Hepatocyte (in vitro differentiated cells): ENCODE measurements at regions not wholly inside any gene's neighbourhood (a gene's known extent, or its start where the extent isn't known, plus 50 kb on each side); places are given as distances from the start of the nearest gene placed in this dataset.

ENCODE experiments used
- DNase-seq: peaks from one replicate; pipeline ENCODE4 v3.0.0-alpha.2; 2016; ENCODE audit warnings: low spot score
- H2AFZ ChIP-seq: fragments of 200-600 bp; sonication (generic); 2 replicates; pipeline ENCODE4 v1.6.0; 2016; ENCODE audit warnings: antibody characterized with exemption, mild to moderate bottlenecking
- H3K27ac ChIP-seq: fragments of 200-600 bp; sonication (generic); 2 replicates; pipeline ENCODE4 v1.5.1; 2016; ENCODE audit warnings: mild to moderate bottlenecking
- H3K27me3 ChIP-seq: fragments of 200-600 bp; sonication (generic); 2 replicates; pipeline ENCODE4 v1.6.1; 2016
- H3K36me3 ChIP-seq: fragments of 200-600 bp; sonication (generic); replicated peaks from 2 replicates; pipeline ENCODE4 v1.5.1; 2016; ENCODE audit warnings: low read depth; ENCODE audit not compliant: insufficient read depth
- H3K4me1 ChIP-seq: fragments of 200-600 bp; sonication (generic); 2 replicates; pipeline ENCODE4 v1.5.1; 2016; ENCODE audit warnings: mild to moderate bottlenecking, moderate library complexity; ENCODE audit not compliant: insufficient read depth
- H3K4me2 ChIP-seq: fragments of 200-600 bp; sonication (generic); 2 replicates; pipeline ENCODE4 v1.6.0; 2016
- H3K4me3 ChIP-seq: fragments of 200-600 bp; sonication (generic); 2 replicates; pipeline ENCODE4 v1.5.1; 2016; ENCODE audit warnings: mild to moderate bottlenecking
- H3K79me2 ChIP-seq: fragments of 200-600 bp; sonication (generic); 2 replicates; pipeline ENCODE4 v1.6.0; 2017; ENCODE audit warnings: mild to moderate bottlenecking
- H3K9me2 ChIP-seq: fragments of 200-600 bp; sonication (generic); replicated peaks from 2 replicates; pipeline ENCODE4 v1.6.0; 2017; ENCODE audit warnings: mild to moderate bottlenecking; ENCODE audit not compliant: insufficient read depth
- H3K9me3 ChIP-seq: fragments of 200-600 bp; sonication (generic); 2 replicates; pipeline ENCODE4 v1.5.1; 2016; ENCODE audit warnings: low read depth, mild to moderate bottlenecking
- H4K20me1 ChIP-seq: fragments of 200-600 bp; sonication (generic); 2 replicates; pipeline ENCODE4 v1.6.0; 2016; ENCODE audit warnings: mild to moderate bottlenecking; ENCODE audit not compliant: insufficient read depth, poor library complexity, severe bottlenecking
- EZH2 ChIP-seq: fragments of 200-600 bp; sonication (generic); IDR thresholded peaks from 2 replicates; pipeline ENCODE4 v1.6.1; 2016; ENCODE audit warnings: antibody characterized with exemption, mild to moderate bottlenecking, borderline replicate concordance
- EZH2phosphoT487 ChIP-seq: fragments of 200-600 bp; sonication (generic); IDR thresholded peaks from one replicate; pipeline ENCODE4 v1.6.1; 2018; ENCODE audit warnings: antibody characterized with exemption, mild to moderate bottlenecking, low read depth, moderate library complexity; ENCODE audit not compliant: unreplicated experiment, severe bottlenecking
- WGBS: methylation state at CpG from one replicate; pipeline ENCODE4 v1.1.6; 2016; ENCODE audit warnings: low lambda C conversion rate; ENCODE audit errors: missing lambda C conversion rate; 5-methylcytosine and 5-hydroxymethylcytosine counted together
- TF ChIP-seq, protein P1 (sequence below): fragments of 200-600 bp; sonication (generic); IDR thresholded peaks from 2 replicates; pipeline ENCODE4 v1.5.1; 2016; ENCODE audit warnings: antibody characterized with exemption, mild to moderate bottlenecking; ENCODE audit not compliant: poor library complexity

DNA sequence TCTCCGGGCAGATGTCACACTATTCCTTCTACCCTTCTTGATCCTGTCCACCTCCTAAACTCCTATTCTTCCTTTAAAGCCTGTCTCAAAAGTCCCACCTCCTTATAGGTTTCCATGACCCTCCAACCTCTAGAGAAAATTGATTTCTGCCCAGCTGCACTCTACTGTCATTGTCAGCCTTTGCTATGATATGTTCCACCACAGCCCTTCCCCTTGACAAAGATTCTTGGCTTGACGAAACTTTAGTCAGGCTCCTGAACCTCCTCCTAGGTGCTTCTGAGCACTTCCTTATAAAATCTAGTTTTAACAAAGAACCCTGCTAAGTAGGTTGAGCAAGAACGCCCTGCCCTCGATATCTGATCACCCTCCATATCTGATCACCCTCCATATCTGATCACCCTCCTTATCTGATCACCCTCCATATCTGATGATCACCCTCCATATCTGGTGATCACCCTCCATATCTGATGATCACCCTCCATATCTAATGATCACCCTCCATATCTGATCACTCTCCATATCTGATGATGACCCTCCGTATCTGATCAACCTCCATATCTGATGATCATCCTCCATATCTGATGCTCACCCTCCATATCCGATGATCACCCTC is 103.2 kb downstream of the RIN2 start:
- Histone ChIP-seq H3K4me3 (no peak overlapping the region), H3K27ac (peak overlapping the region; percentile 90), H3K9me3 (no peaks in the 10 kb centered on the region), H3K4me2 (peak overlapping the region; percentile 56), H3K27me3 (no peaks in the 10 kb centered on the region), H4K20me1 (no peaks in the 10 kb centered on the region), H3K9me2 (no peaks in the 10 kb centered on the region), H3K4me1 (peaks cover 13% of the 10 kb centered on the region), H3K36me3 (no peaks in the 10 kb centered on the region), H3K79me2 (peaks cover 2% of the 10 kb centered on the region), H2AFZ (no peak overlapping the region)
- no peak for DNase-seq
- 78% methylated on average over 6 of the region's 6 CpGs for WGBS
- TF ChIP-seq, protein P1, sequence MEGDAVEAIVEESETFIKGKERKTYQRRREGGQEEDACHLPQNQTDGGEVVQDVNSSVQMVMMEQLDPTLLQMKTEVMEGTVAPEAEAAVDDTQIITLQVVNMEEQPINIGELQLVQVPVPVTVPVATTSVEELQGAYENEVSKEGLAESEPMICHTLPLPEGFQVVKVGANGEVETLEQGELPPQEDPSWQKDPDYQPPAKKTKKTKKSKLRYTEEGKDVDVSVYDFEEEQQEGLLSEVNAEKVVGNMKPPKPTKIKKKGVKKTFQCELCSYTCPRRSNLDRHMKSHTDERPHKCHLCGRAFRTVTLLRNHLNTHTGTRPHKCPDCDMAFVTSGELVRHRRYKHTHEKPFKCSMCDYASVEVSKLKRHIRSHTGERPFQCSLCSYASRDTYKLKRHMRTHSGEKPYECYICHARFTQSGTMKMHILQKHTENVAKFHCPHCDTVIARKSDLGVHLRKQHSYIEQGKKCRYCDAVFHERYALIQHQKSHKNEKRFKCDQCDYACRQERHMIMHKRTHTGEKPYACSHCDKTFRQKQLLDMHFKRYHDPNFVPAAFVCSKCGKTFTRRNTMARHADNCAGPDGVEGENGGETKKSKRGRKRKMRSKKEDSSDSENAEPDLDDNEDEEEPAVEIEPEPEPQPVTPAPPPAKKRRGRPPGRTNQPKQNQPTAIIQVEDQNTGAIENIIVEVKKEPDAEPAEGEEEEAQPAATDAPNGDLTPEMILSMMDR: no peak
- TF ChIP-seq EZH2 (no peak), EZH2phosphoT487 (no peak)

DNA sequence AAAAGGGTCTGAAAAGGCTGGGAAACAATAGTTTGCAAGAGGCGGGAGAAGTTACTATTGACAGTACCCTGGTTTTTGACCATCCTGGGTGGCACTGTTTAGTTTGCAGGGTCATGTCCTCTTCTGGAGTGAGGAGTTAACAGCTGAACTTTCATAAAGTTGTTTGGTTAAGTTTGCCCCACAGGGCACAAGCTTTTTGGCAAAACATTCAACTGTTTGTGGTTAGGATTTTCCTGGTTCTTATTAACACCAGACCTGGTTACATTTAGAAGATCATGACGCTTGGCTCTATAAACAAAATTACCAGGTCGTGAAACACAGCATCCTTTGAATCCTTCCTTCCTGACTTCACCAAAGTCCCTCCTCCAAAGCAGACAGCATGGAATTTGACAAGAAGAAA is 106.1 kb downstream of the RIN2 start:
- TF ChIP-seq EZH2phosphoT487: no peak
- no peak for TF ChIP-seq EZH2
- TF ChIP-seq, protein P1: no peak

DNA sequence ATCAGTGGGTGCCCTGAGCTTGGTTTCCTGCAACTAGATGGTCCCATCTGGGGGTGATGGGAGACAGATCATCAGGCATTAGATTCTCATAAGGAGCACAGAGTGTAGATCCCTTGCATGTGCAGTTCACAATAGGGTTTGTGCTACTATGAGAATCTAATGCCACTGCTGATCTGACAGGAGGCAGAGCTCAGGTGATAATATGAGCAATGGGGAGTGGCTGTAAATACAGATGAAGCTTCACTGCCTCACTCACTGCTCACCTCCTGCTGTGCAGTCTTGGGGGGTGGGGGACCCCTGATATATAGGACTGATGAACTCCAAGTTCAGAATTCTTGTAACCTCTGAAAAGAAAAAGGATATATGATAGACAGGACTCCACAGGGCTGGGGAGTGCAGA is 108.0 kb downstream of the RIN2 start:
- no peaks in the 10 kb centered on the region for H3K36me3 ChIP-seq
- H3K9me2 ChIP-seq: no peaks in the 10 kb centered on the region
- no peak overlapping the region for H3K4me2 ChIP-seq
- H4K20me1 ChIP-seq: no peaks in the 10 kb centered on the region
- H3K9me3 ChIP-seq: no peaks in the 10 kb centered on the region
- no peak overlapping the region for H3K4me3 ChIP-seq
- no peaks in the 10 kb centered on the region for H3K79me2 ChIP-seq
- H3K4me1 ChIP-seq: no peaks in the 10 kb centered on the region
- TF ChIP-seq EZH2phosphoT487 (no peak), EZH2 (no peak)
- TF ChIP-seq, protein P1: no peak
- no peak for DNase-seq
- no peaks in the 10 kb centered on the region for H3K27me3 ChIP-seq
- H2AFZ ChIP-seq: no peak overlapping the region
- H3K27ac ChIP-seq: no peak overlapping the region

More for the DNA sequence above, 106.1 kb downstream of the RIN2 start:
- no peak for DNase-seq
- Histone ChIP-seq H4K20me1 (no peaks in the 10 kb centered on the region), H3K27me3 (no peaks in the 10 kb centered on the region), H3K4me3 (no peak overlapping the region), H3K9me2 (no peaks in the 10 kb centered on the region), H3K4me1 (peaks cover 8% of the 10 kb centered on the region), H2AFZ (no peak overlapping the region), H3K79me2 (no peaks in the 10 kb centered on the region), H3K36me3 (no peaks in the 10 kb centered on the region), H3K9me3 (no peaks in the 10 kb centered on the region), H3K4me2 (no peak overlapping the region), H3K27ac (peak overlapping the region; percentile 53)
- 40% methylated on average over 3 of the region's 3 CpGs for WGBS

DNA sequence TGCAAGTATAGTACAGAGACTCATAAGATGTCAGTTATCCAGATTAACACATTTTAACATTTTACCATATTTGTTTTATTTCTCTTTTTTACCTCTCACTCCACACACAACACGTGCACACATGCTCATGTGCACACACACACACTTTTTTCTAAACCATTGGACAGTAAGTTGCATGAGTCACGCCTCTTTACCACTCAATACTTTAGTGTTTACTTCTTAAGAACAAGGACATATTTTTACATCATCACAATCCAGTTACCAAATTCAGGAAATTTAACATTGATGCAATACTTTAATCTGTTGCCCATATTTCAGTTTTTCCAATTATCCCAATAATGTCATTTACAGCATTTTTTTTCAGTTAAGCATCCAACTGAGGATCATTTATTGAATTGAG is 109.0 kb downstream of the RIN2 start:
- no peaks in the 10 kb centered on the region for H3K27me3 ChIP-seq
- 98% methylated on average over 2 of the region's 2 CpGs for WGBS
- H3K4me2 ChIP-seq: no peak overlapping the region
- H3K9me3 ChIP-seq: no peaks in the 10 kb centered on the region
- no peak for DNase-seq
- H3K9me2 ChIP-seq: no peaks in the 10 kb centered on the region
- no peaks in the 10 kb centered on the region for H3K36me3 ChIP-seq
- no peak overlapping the region for H3K27ac ChIP-seq
- no peaks in the 10 kb centered on the region for H3K79me2 ChIP-seq
- H2AFZ ChIP-seq: no peak overlapping the region
- H3K4me3 ChIP-seq: no peak overlapping the region
- no peak for TF ChIP-seq EZH2phosphoT487
- TF ChIP-seq EZH2: no peak
- TF ChIP-seq, protein P1: no peak
- H3K4me1 ChIP-seq: no peaks in the 10 kb centered on the region
- no peaks in the 10 kb centered on the region for H4K20me1 ChIP-seq
